ENCODE measurements at regions not wholly inside any gene's neighbourhood (a gene's known extent, or its start where the extent isn't known, plus 50 kb on each side); places are given as distances from the start of the nearest gene placed in this dataset.
"Not testable (repeated sequence)": the region's sequence is repeated elsewhere in the genome, so short reads cannot be mapped to it uniquely, and the experiment has no call there.

DNA sequence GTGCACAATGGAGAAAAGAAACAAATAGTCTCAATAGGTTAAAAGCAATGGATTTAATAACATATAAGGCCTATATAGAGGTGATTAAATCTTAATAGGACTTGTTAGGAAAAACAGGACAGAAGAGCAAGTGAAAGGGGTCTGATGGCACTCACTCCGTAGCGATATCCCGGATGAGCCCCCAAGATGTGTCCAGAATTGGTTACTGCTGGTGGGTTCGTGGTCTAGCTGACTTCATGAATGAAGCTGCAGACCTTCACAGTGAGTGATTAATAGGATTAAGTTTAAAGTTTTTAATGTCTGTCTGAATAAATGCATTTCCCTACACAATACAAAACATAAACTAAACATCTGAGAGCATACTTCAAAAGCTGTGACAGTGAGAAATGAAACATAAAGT is 110.4 kb upstream of the FAM174A start:
- Mint-ChIP-seq H3K9me3 (peaks cover 17% of the 10 kb centered on the region), H3K36me3 (peaks cover 3% of the 10 kb centered on the region), H3K4me1 (ENCODE audit: low read depth) (no peaks in the 10 kb centered on the region), H3K27me3 (no peaks in the 10 kb centered on the region), H3K27ac (no peak overlapping the region), H3K4me3 (no peak overlapping the region)
- DNase-seq = no peak
- intact Hi-C loops (cut with micrococcal nuclease) = no loop called here
- ChIA-PET CTCF (no interaction called here), POLR2A (no interaction called here)

DNA sequence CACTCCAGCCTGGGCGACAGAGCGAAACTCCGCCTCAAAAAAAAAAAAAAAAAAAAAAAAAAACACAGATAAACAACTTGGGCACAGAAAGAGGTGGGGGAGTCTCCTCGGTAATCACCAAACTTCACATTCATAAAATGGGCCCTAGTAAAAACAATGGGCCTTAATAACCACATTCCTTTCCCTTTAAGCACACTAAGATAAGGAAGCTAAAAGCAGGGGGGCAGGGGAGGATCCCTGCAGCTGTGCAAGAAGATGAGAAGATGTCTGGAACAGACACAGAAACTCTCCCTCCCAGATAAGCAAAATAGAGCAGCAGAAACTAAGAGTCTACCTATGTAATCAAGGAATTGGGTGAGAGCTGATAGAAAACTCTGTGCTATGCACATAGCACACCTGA is 111.2 kb upstream of the FAM174A start:
- Mint-ChIP-seq H3K4me3 (no peak overlapping the region), H3K4me1 (ENCODE audit: low read depth) (no peaks in the 10 kb centered on the region), H3K9me3 (peaks cover 17% of the 10 kb centered on the region), H3K27me3 (no peaks in the 10 kb centered on the region), H3K36me3 (peaks cover 3% of the 10 kb centered on the region), H3K27ac (no peak overlapping the region)
- DNase-seq = no peak
- ChIA-PET CTCF (no interaction called here), POLR2A (no interaction called here)
- intact Hi-C loops (cut with micrococcal nuclease) = no loop called here

DNA sequence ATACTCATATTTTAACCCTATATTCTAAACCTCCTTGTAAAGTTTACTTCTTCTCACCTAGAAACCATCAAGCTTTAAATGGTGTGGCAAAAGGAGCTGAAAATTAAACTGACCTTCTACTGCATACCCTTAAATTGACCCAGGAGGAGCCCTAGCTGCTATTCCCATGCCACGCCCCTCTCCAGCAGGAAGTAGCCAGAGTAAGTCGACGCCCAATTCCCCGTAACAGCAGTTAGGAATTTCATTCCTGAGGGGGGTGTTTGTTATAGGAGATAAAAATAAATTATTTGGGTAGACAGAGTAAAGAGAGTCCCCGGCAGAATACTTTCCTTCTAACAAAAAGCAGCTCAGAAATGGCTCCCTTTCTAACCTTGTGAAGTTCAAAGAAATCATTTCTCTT is 111.8 kb upstream of the FAM174A start:
- peaks cover 3% of the 10 kb centered on the region for H3K36me3 Mint-ChIP-seq
- H3K9me3 Mint-ChIP-seq = peaks cover 17% of the 10 kb centered on the region
- H3K27me3 Mint-ChIP-seq = no peaks in the 10 kb centered on the region
- ChIA-PET CTCF (no interaction called here), POLR2A (no interaction called here)
- no peak overlapping the region for H3K27ac Mint-ChIP-seq
- intact Hi-C loops (cut with micrococcal nuclease) = no loop called here
- no peak overlapping the region for H3K4me3 Mint-ChIP-seq
- H3K4me1 Mint-ChIP-seq (ENCODE audit: low read depth) = no peaks in the 10 kb centered on the region
- no peak for DNase-seq

DNA sequence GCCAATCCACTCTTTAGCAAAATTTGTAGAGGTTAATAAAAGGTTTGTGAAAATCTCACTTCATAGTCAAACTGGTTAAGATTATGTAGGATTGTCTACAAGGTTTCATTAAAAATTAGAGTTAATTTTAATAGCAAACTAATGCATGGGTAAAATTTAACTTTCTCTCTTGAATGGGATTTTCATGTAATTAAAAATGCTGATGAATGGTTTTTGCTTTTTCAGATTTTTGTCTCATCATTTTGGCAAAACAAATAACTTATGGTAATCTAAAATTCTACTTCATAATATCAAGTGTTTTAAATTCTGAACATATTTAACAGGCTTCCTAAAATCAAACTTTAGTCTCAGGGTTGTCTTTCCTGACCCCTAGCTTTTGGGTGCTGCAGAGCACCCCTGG is 113.8 kb upstream of the FAM174A start:
- ChIA-PET CTCF (no interaction called here), POLR2A (no interaction called here)
- Mint-ChIP-seq H3K4me1 (ENCODE audit: low read depth) (no peaks in the 10 kb centered on the region), H3K27me3 (no peaks in the 10 kb centered on the region), H3K4me3 (no peak overlapping the region), H3K27ac (no peak overlapping the region), H3K9me3 (peaks cover 17% of the 10 kb centered on the region), H3K36me3 (peaks cover 3% of the 10 kb centered on the region)
- no peak for DNase-seq
- intact Hi-C loops (cut with micrococcal nuclease) = no loop called here

DNA sequence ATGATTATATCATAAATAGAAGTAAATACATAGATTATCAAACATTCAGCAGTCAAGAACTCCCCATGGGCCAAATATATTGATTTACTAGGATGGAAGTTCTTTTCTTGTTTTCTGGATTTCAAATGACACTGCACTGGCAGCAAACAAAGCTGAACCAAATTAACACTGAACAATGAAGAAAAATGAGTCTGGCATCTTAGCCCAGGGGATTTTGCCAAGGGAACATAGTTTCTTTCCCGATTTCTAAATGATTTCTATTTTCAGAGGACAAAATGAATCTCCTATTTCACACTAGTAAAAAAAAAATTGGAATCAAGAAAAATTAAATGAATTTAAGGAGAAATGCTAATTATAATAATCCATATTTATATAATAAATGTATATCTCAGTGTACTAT is 116.9 kb upstream of the FAM174A start:
- DNase-seq = no peak
- CTCF ChIA-PET = no interaction called here
- Mint-ChIP-seq H3K36me3 (no peaks in the 10 kb centered on the region), H3K9me3 (no peaks in the 10 kb centered on the region), H3K4me3 (no peak overlapping the region), H3K27me3 (no peaks in the 10 kb centered on the region), H3K27ac (no peak overlapping the region), H3K4me1 (ENCODE audit: low read depth) (no peaks in the 10 kb centered on the region)
- POLR2A ChIA-PET = no interaction called here
- intact Hi-C loops (cut with micrococcal nuclease) = no loop called here

DNA sequence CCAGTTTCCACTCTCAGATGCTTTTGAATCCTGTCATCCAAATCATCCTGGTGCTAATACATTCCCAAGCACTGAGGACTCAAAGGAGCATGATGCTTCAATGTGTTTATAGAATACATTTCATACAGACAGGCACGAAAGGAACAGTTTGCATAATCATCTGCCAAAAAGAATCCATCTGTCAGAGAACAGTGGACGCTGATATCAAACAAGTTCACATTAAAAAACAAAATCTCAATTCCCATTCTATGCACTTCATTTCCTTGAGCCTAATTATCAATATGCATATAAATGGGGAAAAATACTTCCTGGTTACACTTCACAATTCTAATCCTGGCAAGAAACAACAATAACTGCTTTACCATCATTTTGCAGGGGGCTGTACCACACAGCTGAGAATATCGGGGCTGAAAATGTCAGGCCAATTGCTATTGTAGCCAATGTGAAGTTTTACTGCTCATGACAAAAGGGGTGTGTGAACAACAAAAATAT is 125.5 kb upstream of the FAM174A start:
- Mint-ChIP-seq H3K4me1 (ENCODE audit: low read depth) (no peaks in the 10 kb centered on the region), H3K4me3 (no peak overlapping the region), H3K9me3 (no peaks in the 10 kb centered on the region), H3K36me3 (no peaks in the 10 kb centered on the region), H3K27me3 (no peaks in the 10 kb centered on the region), H3K27ac (no peak overlapping the region)
- no peak for DNase-seq
- ChIA-PET POLR2A (no interaction called here), CTCF (no interaction called here)
- intact Hi-C loops (cut with micrococcal nuclease) = no loop called here

DNA sequence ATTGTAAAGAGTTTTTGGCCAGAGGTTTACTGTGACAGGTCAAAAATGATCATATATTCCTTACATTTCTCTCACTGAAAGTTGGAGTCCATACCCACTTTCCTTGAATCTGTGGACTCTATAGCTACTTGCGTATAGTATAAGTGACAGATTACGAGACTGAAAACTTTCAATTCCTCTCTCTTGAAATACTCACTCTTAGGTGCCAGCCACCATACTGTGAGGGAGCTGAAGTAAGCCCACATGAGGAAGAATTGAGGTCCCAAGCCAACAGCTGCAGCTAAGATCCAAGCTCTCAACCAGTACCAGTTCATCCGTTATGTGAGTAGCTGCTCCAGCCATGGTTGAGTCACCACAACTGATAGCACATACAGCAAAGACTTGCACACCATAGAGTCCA is 128.1 kb upstream of the FAM174A start:
- Mint-ChIP-seq H3K9me3 (no peaks in the 10 kb centered on the region), H3K27ac (no peak overlapping the region), H3K36me3 (no peaks in the 10 kb centered on the region), H3K4me1 (ENCODE audit: low read depth) (no peaks in the 10 kb centered on the region), H3K27me3 (no peaks in the 10 kb centered on the region), H3K4me3 (no peak overlapping the region)
- CTCF ChIA-PET = no interaction called here
- no peak for DNase-seq
- POLR2A ChIA-PET = interaction anchor here (0.6 kb wide), 1 partner anchor 525 kb away, joined by 3 read pairs; no protein-coding TSS in a partner anchor
- intact Hi-C loops (cut with micrococcal nuclease) = no loop called here

DNA sequence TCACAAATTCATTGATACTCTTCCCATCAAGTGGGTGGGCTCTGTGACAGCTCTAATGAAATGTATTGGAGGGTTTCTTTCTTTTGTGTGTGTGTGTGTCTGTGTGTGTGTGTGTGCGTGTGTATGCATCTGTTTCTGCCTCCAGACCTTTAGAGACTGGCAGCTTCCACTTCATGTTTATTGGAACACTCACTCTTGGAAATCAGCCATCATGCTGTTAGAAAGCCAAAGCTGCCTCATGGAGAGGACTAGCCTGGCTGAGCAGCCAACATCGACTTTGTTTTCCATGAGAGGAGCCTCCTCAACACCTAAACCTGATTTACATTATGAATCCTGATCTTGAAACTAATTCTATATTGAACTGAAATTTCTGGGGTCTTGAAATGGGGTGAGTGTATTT is 128.5 kb upstream of the FAM174A start:
- no peak for DNase-seq
- ChIA-PET POLR2A (interaction anchor here (0.6 kb wide), 1 partner anchor 525 kb away, joined by 3 read pairs; no protein-coding TSS in a partner anchor), CTCF (no interaction called here)
- Mint-ChIP-seq H3K27me3 (no peaks in the 10 kb centered on the region), H3K9me3 (no peaks in the 10 kb centered on the region), H3K4me1 (ENCODE audit: low read depth) (no peaks in the 10 kb centered on the region), H3K36me3 (no peaks in the 10 kb centered on the region), H3K4me3 (no peak overlapping the region), H3K27ac (no peak overlapping the region)
- intact Hi-C loops (cut with micrococcal nuclease) = no loop called here

DNA sequence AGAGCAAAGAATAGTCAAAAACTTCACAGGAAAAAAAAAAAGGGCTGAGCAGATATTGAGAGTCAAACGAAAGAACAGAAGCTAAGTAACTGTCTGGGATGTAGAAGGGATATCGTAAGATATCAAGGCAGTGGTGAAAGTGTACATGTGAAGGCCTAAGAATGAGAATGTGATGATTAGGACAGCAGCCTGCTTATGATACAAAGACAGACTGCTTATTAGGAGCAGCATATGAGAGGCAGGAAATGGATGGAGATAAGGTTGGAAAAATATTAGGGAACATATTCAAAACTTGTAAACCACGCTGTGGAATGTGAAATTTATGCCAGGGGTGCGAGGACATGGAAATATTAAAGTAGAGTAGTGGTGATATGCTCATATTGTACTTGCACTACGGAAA is 133.1 kb upstream of the FAM174A start:
- H3K4me1 Mint-ChIP-seq (ENCODE audit: low read depth) = no peaks in the 10 kb centered on the region
- no peak overlapping the region for H3K27ac Mint-ChIP-seq
- H3K9me3 Mint-ChIP-seq = no peaks in the 10 kb centered on the region
- CTCF ChIA-PET = no interaction called here
- no peaks in the 10 kb centered on the region for H3K27me3 Mint-ChIP-seq
- no peak overlapping the region for H3K4me3 Mint-ChIP-seq
- intact Hi-C loops (cut with micrococcal nuclease) = no loop called here
- POLR2A ChIA-PET = no interaction called here
- no peaks in the 10 kb centered on the region for H3K36me3 Mint-ChIP-seq
- no peak for DNase-seq

DNA sequence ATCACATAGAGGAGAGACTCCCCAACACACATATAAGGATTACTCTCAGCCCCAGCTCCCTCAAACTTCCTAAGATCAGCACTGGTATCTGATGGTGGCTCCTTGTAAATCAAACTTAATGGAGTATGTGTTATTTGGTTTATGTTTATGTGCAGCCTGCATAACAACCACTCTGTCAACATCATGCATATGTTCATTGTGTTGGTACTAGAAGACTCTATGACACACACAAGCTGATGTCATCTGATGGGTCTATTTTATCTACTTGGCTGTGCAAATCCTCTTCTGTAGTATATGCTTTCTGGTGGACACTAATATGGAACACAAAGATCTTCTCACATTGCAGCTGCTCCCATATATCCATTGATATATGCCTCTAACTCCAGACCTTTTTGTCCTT is 134.0 kb upstream of the FAM174A start:
- no peak overlapping the region for H3K27ac Mint-ChIP-seq
- H3K27me3 Mint-ChIP-seq = no peaks in the 10 kb centered on the region
- no peaks in the 10 kb centered on the region for H3K36me3 Mint-ChIP-seq
- no peak overlapping the region for H3K4me3 Mint-ChIP-seq
- ChIA-PET POLR2A (no interaction called here), CTCF (no interaction called here)
- H3K9me3 Mint-ChIP-seq = no peaks in the 10 kb centered on the region
- DNase-seq = no peak
- intact Hi-C loops (cut with micrococcal nuclease) = no loop called here
- H3K4me1 Mint-ChIP-seq (ENCODE audit: low read depth) = no peaks in the 10 kb centered on the region

DNA sequence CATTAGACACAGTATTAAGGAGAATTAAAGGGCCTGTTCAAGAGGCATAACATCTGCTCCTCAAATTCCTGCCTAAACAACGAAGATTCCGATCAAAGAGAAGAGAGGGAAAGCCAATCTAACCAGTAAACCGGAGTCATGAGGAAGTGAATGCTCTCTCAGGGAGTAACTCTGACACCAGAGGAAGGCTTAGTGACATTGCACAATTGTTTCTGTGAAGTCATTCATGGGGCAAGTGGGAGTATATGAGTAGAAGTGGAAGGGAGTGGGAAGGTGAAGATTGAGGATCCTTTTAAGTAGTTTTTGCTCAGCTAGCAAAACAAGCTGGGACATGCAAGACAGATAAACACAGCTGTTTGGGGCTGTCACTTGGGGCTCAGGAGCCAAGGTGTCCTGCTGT is 136.4 kb upstream of the FAM174A start:
- H3K4me3 Mint-ChIP-seq; POLR2A ChIA-PET; H3K27ac Mint-ChIP-seq; H3K27me3 Mint-ChIP-seq; H3K4me1 Mint-ChIP-seq (ENCODE audit: low read depth); intact Hi-C loops (cut with micrococcal nuclease); CTCF ChIA-PET; DNase-seq; H3K36me3 Mint-ChIP-seq; H3K9me3 Mint-ChIP-seq: not testable (repeated sequence)

DNA sequence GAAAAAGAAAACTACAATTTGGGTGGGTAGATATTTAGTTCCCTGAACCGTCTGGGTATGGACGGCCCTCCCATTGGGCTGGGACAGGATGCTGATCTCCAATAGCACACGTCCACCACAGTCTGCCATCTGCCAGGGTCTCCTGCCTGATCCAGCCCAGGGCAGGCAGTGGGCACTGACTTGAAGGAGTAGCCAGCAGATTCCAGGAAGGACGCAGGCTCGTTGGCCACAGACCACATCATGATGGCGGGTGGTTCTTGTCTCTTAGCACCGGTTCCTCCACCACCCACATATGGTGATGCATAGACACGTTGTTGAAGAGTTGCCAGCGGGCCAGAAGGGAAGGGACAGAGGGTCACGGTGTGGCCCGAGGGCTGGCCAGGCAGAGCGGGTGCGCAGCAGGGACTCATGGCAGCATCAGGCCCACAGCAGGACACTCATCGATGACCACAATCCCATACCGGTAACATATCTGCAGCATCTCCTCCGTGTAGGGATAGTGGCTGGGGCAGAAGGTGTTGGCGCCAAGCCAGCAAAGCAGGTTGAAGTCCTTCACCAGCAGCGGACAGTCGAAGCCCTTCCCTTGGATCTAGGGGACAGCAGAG is 155.8 kb upstream of the FAM174A start:
- H3K27me3 Mint-ChIP-seq; H3K4me1 Mint-ChIP-seq (ENCODE audit: low read depth); intact Hi-C loops (cut with micrococcal nuclease); H3K9me3 Mint-ChIP-seq; DNase-seq; H3K27ac Mint-ChIP-seq; H3K36me3 Mint-ChIP-seq; H3K4me3 Mint-ChIP-seq; CTCF ChIA-PET; POLR2A ChIA-PET: not testable (repeated sequence)

DNA sequence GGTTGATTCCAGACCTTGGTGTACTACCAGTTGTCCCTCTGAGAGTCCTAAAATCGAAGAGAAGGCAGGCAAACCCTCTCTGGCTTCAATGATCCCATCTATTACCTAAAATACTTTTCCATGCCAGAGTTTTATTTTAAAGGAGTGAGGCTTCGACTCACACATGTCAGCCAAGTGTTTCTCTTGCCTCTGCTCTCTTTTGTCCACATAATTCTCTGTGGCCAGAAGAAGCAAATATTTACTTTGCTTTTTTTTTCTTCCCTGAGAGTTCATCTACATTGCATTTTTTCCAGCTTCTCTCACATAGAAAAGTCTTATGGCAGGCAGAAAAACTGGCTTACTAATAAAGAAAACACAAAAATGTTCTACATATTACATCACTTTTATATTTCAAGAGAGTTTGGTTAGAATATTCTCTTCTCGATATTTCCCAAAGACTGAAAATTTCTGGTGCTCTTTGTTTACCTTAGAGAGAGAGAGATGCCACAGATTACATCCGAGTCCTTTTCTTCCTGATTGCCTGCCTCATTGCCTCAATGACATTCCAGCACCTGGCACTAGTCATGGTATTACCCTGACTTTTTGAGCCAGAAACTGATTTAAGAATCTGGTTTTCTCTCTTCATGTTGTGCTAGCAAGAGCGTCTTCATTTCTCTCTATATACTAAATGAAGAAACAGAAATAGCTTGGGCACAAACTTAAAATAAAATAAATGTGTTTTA is 170.3 kb upstream of the FAM174A start:
- CTCF ChIA-PET; POLR2A ChIA-PET; H3K36me3 Mint-ChIP-seq; intact Hi-C loops (cut with micrococcal nuclease); H3K27ac Mint-ChIP-seq; H3K4me1 Mint-ChIP-seq (ENCODE audit: low read depth); DNase-seq; H3K27me3 Mint-ChIP-seq; H3K9me3 Mint-ChIP-seq; H3K4me3 Mint-ChIP-seq: not testable (repeated sequence)
